ENCODE measurements at regions not wholly inside any gene's neighbourhood (a gene's known extent, or its start where the extent isn't known, plus 50 kb on each side); places are given as distances from the start of the nearest gene placed in this dataset.

- TF ChIP-seq CTCF (IDR thresholded peaks at IDR 0.05), result no peak
- TF ChIP-seq POLR2A (IDR thresholded peaks at IDR 0.05), result no peak
Observed at GRCh38 chr5:143498821-143499220, 95.3 kb upstream of the NR3C1 start.

Measured in uterus (tissue), 2 donors.